HG02852 (cell line): ENCODE measurements at regions not wholly inside any gene's neighbourhood (a gene's known extent, or its start where the extent isn't known, plus 50 kb on each side); places are given as distances from the start of the nearest gene placed in this dataset.
A peak's percentile ranks its signal among the peaks of the same experiment; 100 is the strongest.

ENCODE experiments used
- ATAC-seq: cut with Tn5 transposase; IDR thresholded peaks from one replicate; pipeline ENCODE4 v1.9.1; 2021; ENCODE audit warnings: mild to moderate bottlenecking, moderate library complexity; ENCODE audit not compliant: unreplicated experiment

DNA sequence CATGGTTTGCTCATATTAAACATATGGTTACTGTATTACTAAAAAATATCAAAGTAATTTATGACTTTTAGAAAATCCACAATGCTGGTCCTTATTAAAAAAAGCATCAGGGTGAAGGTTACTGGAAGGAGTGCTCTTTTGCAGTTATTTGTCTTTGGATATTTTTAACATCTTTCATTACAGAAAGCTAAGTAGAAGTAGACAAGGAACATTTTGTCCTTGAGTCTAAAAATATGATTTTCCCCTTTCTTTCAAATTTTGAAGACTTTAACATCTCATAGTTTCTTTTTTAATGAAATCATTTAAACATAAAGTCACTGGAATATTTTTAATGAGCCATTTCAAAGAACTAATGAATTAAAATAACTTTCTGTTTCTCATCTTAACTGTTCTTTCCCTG lies 110.1 kb upstream of the TNS3 start:
- ATAC-seq: no peak

DNA sequence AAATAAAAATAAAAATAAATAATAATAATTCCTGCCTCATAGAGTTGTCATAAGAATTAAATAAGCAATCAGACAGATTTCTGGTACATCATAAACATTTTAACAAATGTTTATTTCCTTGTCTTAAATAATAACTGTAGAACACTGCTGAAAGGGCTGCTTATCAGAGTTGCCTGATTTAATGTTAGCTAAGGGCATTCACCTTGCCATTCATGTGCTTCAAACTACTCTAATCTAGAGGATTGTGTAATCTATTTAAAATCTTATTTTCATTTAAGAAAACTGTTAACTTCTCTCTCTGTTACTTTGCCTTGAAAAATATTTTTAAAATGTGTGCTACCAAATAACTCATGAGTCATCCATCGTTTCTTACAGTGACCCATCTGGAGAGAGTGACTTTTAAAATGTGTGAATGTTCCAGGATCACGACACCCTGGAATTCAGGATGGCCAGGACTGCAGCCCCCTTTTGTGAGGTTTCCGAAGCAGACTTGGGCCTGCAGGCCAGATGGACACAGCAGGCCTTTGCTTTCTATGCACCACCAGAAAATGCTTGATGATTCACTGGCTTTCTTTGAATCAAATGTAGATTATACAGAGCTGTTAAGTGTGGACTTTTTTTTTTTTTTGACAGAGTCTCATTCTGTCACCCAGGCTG lies 109.1 kb upstream of the TNS3 start:
- no peak for ATAC-seq

DNA sequence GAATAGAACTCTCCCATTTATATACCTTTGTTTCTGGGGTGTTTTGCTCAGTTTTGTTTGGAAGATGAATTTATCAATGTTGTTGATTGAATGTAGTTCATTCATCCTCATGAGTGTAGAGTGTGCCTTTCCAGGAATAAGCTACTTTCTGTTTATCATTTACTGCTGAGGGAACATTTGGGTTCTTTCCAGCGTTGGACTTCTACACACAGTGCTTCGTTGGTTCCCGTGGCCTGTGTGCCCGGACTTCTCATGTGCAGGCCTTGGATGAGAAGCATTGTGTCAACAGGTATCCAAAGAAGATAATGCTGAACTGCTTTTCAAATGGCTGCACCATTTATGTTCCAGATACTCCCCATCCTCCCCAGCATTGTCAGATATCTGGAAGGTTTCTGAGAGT lies 107.6 kb upstream of the TNS3 start:
- ATAC-seq: no peak

DNA sequence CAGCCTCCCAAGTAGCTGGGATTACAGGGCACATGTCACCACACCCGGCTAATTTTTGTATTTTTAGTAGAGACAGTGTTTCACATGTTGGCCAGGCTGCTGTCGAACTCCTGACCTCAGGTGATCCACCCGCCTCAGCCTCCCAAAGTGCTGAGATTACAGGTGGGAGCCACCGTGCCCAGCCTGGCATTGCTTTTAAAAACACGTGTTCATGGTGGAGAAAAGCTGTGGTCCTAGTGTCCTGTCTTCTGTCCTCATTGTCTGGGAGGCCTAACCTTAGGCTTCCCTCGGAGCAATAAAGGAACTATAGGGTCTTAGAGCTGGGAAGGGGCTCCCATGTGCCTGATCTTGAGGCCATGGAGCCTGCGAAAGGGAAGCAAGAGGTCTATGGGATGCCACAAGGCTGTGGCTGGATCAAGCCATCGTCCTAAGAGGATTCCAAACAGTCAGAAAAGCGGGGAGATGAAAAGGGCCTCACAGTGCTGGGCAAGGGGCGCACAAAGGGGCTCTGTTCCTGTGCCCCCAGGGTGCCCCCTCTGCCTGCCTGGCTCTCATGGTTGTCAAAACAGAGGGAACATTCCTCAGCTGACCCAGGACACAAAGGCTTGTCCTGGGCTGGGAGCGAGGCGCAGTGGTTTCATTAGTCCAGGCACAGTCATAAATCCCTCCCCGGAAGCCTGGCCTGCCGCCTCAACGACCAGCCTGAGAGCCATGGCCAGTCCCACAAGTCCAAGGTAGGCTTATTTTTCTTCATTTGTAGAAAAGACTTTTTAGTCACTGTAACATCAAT lies 106.6 kb upstream of the TNS3 start:
- no peak for ATAC-seq

DNA sequence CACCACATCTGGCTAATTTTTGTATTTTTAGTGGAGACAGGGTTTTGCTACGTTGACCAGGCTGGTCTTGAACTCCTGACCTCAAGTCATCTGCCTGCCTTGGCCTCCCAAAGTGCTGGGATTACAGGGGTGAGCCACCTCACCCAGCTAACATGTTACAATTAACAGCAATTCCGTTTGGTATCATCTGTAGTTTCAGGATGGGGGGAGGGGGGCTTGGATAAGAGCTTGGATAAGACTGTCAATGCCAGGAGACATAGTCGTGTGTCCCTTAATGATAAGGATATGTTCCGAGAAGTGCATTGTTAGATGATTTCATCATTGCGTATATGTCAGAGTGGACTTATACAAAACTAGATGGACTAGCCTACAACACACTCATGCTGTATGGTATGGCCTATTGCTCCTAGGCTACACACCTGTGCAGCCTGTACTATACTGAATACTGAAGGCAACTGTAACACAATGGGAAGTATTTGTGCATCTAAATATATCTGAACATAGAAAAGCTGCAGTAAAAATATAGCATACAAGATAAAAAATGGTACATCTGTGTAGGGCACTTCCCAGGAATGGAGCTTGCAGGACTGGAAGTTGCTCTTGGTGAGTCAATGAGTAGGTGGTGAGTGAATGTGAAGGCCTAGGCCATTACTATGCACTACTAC lies 103.9 kb upstream of the TNS3 start:
- no peak for ATAC-seq

DNA sequence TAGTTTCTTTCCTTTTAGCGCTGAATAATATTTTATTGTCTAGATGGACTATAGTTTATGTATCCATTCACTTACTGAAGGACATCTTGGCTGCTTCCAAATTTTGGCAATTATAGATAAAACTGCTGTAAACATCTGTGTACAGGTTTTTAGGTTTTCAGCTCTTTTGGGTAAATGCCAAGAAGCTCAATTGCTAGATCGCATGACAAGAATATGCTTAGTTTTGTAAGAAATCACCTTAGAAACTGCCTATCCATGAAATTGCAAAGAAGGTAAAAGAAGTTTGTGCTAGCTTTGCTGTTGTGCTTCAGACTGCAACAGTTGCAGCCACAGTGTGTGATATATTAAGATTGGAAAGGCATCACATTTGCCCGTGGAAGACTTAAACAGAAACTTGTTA lies 103.2 kb upstream of the TNS3 start:
- no peak for ATAC-seq

DNA sequence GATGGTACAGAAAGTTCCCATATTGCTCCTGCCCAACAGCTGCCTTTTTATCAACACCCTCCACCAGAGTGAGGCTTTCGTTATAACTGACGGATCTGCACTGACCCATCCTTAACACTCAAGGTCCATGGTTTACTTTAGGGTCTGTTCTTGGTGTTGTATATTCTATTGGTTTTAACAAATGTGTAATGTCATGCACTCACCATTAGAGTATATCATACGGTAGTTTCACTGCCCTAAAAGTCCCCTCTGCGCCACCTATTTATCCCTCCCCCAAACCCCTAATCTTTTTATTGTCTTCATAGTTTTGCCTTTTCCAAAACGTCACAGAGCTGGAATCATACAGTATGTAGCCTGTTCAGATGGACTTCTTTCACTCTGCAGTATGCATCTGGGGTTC lies 102.8 kb upstream of the TNS3 start:
- ATAC-seq: no peak

DNA sequence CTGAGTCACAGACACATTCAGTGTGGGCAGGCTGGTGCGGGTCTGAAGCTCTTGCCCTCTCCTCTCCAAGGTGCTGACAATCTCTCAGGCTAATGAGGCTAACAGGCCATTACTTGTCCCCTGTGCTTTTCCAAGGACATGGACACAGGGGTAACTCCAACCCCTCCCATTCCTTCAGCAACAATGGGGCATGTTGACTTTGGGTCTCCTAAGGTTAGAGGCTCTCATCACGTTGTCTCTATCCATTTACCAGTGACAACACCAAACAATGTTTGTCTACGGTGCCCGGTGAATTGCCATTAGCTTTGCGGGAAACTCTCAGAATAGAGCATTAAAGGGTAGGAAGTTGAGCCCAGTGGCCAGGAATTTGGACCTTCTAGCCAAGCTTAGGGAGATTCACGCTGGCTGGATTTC lies 101.6 kb upstream of the TNS3 start:
- ATAC-seq: no peak

DNA sequence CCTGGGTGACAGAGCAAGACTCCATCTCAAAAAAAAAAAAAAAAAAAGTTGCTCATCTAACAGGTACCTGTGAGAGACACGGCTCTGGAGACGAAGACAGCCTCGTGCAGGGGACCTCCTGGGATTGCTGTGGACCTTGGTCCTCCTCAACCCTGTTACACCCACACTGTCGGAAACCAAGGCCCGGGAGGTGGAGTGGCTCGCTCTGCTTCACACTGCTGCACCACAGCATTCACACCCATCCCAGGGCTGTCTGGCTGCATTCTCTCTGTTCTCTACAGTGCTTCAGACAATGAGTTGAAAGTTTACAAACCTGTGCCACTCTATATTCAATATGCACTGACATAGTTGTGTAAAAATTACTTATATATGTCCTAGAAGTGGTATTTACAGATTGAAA lies 101.0 kb upstream of the TNS3 start:
- ATAC-seq: no peak

DNA sequence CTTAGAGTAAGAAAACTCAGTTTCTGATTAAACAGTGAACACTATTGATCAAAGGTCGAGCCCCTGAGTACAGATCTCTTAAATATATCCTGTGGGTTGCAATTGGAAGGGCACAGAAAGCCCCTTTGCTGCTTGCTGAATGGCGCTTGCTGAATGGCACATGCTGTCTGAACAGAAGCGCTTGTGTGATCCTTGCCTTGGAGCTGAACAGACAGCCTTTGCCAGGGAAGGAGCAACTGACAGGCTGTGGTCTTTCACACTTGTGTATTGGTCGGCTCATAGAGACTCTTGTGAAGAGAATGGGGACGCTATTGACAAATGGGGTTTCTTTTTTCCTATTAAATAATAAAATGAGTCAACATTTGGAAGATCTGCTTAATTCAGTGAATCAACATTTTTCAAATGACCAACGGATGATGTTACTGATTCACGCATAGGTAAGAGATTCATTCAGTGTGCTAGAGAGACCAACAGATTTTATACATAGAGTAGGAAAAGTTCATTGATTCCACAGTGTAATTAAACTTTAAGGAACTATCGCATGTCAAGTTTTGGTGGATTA lies 99.4 kb upstream of the TNS3 start:
- no peak for ATAC-seq

DNA sequence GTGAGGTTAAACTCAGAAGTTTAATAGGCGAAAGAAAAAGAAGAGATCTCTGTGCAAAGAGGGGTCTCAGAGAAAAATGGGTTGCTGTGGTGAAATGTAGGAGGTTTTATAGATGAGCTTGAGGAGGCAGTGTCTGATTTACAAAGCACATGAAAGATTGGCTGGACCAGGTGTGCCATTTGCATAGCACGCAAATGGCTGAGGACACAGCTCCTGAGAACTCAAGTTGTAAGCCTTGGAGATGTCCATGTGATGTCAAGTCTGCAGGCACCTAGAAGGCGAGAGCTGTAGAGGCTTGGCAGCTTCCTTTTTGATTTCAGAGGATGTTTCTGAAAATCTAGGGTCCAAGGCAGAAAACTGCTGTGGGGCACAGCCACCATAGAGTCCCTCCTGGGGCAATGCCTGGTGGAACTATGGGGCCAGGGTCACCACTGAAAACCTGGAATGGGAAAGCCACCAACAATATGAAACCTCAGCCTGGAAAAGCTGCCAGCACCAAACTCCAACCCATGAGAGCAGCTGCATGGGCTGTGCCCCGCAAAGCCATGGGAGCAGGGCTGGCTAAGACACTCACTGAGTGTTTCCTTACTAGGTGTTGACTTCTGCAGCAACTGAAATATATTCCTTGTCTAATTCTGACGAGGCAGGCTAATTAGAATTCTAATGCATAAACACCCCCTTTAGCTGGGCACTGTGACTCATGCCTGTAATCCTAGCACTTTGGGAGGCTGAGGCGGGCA lies 96.9 kb upstream of the TNS3 start:
- no peak for ATAC-seq

DNA sequence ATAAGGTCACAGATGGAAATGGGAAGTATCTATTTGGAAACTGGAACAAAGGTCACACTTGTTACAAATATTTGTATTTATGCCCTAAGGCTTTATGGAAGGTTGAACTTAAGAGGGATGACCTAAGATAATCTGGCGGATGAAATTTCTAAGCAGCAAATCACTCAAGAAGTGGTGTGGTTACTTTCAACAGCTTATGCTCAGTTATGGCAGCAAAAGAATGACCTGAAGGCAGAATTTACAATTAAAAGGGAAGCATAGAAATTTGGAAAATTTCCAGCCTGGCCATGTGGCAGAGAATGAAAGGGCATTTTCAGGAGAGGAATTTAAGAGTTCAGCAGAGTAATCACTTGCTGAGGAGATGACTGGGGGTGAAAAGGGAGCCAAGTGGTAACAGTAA lies 95.8 kb upstream of the TNS3 start:
- no peak for ATAC-seq

DNA sequence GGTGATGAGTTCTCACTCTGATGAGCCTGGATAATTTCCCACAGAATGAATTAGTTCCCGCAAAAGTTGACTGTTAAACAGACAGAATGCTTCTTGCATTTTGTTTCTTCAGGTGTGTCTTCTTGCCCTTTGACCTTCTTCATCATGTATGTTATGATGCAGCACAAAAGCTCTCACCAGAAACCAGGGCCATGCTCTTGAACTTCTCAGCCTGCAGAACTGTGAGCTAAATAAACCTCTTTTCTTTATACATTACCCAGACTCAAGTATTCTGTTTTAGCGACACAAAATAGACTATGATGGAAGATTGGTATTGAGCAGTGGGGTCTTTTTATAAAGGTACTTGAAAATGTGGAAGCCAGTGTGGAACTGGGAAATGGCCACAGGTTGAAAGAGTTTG lies 95.2 kb upstream of the TNS3 start:
- no peak for ATAC-seq

DNA sequence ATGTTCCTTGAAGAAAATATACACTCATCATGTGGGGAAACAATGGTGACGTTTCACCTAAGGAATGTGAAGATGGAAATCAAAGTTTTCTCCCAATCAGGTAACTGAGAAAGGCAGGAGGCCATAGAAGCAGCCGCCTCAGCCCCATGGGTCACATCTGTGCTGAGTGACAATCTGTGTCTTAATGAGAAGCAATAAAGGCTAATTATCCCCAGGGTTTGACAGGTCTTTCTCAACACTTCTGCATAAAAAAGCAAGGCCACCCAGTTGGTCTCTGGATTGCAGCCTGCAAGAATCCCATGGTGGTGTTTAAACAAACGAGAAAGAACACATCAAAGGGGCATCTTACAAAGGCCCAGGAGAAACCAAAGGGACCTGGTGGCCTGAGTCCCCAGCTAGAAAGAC lies 91.1 kb upstream of the TNS3 start:
- ATAC-seq: no peak

DNA sequence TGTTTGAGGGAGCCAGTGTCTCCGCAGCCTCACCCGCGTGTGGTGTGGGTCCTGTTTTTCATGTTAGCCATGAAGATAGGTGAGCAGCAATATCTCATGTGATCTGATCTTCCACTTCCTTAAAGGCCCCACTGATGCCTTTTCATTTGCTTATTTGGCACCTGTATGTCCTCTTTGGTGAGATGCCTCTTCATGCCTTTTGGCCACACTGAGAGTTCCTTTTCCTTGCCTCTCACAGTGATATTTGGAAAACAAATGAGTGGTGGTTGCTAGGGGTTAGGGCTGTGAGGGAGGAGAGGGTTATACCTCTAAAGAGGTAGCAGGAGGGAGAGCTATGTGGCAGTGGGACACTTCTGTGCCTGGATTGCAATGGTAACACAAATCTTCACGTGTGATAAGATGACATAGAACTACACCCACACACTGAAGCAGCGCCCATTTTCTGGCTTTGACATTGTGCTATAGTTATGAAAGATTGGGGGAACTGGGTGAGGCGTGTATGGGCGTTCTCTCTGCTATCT lies 90.4 kb upstream of the TNS3 start:
- no peak for ATAC-seq

DNA sequence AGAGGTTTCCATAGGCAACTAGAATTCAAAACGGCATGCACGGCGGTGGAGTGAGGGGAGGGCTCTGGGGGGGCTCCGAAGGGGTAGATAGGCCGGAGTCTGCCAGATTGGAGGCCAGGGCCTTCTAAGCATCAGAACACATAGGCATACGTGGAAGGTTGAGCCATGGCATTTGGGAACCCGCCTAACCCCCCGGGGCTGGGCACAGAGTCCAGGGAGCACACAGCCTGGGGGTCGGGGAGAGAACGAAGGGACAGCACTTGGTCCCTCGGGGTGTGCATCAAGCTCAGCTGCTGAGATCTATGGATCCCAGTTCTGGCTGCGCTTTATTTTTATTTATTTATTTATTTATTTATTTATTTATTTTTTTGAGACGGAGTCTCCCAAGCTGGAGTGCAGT lies 89.4 kb upstream of the TNS3 start:
- ATAC-seq: no peak

DNA sequence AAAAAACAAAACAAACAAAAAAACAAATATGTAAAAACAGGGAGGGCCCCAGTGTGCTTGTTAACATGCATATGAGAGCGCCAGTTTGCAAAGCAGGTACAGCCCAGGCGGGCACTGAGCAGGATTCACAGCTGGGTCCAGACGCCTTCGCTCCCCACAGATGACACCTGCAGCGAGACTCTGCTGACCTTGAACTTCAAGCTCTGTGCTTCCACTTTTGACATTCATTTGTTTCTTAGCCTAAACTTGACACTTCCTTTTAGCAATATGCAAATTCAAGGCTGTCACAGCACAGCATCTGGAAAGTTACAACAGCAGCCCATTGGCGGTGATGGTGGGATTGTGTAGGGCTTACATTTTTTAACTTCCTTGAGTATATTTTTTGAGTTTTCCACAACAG lies 88.8 kb upstream of the TNS3 start:
- ATAC-seq: peak; percentile 67

DNA sequence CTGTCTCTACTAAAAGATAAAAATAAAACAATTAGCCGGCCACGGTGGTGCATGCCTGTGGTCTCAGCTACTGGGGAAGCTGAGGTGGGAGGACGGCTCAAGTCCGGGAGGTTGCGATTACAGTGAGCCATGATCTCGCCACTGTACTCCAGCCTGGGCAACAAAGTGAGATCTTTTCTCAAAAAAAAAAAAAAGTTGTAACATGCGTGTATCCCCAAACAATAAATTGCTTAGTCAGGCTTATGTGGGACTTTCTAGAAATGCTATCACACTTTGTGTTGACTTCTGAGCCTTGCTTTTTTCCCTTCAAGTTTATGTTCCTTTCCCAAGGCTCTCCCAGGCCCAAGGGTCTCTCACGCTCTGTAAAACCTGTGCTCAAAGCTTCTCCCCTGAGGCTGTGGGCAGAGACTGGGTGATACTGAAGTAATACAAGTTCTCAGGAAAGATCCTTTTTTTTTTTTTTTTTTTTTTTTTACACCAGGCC lies 88.0 kb upstream of the TNS3 start:
- ATAC-seq: no peak

DNA sequence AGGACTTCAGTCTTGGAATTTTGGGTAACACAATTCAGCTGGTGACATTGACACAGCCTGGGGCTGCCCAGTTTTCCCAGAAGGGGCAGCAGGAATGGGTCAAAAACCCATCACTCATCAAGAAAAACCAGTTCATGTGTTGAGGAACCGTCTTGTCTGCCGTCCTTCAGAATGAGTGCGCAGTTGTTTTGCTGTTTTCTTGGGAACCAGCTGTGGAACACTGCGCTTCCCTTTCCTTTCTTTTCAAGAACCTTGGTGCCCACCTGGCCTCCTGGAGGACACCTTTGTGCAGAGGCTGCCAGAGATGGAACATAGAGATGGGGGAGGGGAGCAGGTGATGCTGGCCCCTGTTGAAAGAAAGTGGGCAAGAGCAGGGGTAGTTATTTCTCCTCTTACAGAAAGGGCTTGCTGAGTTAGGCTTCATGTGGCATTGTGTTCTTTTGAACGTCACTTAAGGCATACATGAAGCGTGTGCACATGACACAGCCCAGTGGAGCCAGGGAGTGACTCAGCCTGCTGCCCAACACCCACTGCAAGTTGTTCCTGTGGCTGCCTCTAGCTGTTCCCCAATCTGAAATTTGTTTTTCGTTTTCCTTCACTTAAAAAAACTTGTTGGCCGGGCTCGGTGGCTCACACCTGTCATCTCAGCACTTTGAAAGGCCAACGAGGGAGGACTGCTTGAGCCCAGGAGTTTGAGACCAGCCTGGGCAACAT lies 87.4 kb upstream of the TNS3 start:
- ATAC-seq: peak; percentile 91

DNA sequence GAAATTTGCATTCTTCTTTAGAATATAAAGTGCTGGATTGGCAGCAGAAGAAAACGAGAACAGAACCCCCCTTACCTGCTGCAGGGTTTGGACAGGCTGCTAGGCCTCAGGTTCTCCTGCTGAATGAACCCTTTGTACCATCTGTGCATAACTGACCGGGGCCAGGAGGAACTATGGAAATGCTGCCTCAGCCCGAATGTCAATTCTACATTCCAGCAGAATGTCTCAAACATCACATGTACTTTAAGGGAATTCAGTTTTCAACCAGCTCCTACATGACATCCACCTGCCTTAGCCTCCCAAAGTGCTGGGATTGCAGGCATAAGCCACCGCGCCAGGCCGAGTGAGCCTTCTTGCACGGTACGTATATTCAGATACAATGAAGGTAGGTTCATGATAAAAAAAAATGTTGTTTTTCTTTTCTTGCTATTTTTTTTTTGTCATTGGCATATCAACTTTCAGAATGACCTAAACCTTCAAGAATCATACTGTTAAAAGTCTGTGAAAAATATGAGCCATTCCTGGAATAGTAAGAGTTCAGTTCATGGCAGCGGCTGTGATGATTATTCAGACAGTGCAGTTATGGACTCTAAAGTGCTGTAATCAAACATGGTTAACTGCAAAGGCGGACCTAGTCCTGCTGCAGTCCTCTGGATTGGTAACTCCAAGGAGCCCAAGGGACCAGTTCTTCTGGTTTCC lies 84.4 kb upstream of the TNS3 start:
- ATAC-seq: no peak
